HG03565 (cell line): ENCODE measurements at regions not wholly inside any gene's neighbourhood (a gene's known extent, or its start where the extent isn't known, plus 50 kb on each side); places are given as distances from the start of the nearest gene placed in this dataset.

Source experiments
- ATAC-seq: cut with Tn5 transposase; IDR thresholded peaks from one replicate; pipeline ENCODE4 v1.9.1; 2021; ENCODE audit warnings: mild to moderate bottlenecking, moderate library complexity; ENCODE audit not compliant: unreplicated experiment

DNA sequence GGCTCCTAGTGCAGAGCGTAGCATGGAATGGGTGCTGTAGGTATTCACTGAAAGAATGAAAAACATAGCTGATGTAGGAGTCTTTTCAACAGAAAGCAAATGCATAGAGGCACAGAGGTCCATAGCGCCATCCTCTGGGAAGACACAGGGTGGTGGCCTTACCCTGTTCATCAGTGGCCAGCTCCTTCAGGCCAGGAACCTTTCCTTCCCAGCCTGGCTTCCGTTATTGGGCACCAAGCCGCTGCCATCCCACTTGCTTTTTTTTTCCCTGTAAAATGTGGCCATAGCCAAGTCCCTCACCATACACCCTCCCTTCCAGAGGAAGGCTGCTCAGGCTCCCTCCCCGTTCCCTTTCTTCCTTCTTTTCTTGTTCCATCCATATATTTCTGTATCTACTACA lies 118.1 kb downstream of the ZNF621 start:
- no peak for ATAC-seq

DNA sequence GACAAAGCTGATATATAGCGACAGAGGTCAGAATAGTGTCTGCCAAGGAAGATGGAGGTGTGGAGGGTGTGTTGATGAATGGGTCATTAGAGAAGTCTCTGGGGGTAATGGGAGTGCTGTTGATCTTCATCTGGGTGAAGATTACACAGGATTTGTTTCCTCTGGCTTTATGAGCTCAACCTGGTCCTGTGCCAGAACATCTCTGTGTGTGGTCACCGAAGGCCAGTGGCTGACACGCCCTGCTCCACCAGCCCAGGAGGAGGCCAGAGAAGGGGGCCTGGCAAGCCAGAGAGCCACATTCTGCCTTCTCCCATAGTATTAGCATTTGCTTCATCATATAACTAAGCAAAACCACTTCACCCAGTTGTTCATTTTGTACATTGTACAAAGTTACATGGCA lies 121.1 kb downstream of the ZNF621 start:
- no peak for ATAC-seq

DNA sequence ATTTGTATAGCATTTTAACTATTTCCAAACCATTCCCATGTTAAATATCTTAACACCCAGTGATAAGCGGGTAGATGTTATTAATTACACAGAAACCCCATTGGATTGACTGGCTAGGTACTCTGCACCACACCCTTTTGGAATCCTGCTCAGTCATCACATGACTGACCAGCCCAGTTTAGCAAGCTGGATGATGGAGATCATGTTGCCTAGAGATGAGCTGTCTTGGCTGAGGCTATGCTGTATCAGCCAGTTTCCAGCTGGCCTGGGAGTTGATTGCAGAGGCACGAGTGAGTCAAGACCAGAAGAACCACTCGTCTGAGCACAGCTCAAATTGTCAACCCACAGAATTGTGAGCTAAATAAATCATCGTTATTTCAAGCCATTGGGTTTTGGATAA lies 124.6 kb downstream of the ZNF621 start:
- ATAC-seq: no peak

DNA sequence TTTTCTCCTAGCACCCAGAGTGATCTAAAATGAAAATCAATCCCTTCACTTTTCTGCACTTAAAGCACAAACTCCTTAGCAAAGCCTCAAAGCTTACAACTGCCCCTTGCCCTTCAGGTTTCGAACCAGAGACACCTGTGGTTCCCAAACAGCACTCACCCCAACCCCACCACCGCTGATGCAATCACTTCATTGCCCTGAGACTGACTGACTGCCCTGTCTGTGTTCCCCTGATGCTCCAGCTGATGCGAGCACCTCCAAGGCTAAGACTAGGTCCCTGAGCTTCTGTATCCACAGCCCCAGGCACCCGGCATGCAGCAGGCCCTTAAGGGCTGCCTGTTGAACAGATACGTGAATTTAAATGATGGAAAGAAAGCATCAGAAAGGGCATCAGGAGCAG lies 127.3 kb downstream of the ZNF621 start:
- ATAC-seq: no peak

GRCh38 chr3:40653001-40653400 lies 128.2 kb downstream of the ZNF621 start:
- ATAC-seq: no peak

DNA sequence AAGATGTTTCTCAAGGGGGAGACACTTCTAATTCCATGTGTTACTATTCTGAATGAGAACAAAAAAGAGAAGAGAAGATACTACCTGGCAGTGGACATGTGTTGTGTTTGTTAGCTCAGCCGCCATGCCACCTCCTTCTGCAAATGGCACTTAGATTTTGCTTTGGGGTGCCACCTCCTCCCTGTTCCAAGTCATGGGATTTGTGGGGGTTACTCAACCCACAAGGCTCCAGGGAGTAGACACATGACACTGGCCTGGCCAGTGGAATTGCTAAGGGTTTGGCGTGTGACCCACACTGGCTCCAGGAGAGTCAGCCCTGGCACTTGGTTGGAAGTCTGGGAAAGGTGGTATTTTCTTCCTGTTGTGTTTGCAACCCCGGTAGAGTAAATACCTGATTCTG lies 129.1 kb downstream of the ZNF621 start:
- ATAC-seq: no peak

DNA sequence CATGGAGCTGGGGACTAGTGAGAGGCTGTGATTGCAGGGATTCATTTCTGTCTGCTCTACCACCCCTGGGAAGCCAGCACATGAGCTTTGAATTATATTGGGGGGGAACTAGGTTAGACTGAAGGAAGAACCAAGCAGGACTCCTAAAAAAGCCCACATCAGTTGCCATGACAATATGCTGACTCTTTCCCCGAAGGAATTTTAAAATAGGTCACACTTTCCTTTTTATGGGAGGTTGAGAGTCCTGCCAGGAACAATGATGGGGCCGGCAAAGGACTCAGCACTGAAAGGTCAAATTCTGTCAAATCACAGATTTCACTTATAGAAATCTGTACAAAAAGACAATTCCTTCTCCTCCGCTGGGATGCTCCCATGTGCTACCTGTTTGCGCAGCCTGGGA lies 130.8 kb downstream of the ZNF621 start:
- no peak for ATAC-seq

DNA sequence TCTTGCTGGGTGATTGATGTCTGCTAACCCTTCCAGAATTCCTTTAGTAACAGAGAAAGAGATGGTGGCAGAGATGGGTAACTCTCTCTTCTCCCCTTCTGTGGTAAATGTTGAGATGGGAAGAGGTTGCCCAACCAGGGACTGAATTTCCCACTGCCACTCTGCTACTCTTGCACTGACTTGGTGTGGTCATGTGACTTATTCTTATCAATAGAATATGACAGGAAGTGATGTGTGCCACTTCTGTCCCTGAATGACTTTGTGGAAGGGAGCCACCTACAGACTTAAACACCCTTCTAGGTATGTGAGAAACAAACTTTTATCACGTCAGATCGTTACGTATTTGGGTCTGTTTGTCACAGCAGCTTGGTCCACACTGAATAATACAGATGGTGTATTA lies 132.9 kb downstream of the ZNF621 start:
- no peak for ATAC-seq

DNA sequence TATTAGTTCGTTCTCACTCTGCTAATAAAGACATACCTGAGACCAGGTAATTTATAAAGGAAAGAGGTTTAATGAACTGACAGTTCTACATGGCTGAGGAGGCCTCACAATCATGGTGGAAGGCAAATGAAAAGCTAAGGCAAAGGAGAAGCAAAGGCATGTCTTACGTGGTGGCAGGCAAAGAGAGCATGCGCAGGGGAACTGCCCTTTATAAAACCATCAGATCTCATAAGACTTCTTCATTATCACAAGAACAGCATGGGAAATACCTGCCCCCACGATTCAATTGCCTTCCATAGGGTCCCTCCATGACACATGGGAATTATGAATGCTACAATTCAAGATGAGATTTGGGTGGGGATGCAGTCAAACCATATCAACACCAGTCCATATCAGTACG lies 133.5 kb downstream of the ZNF621 start:
- ATAC-seq: no peak

- ATAC-seq: no peak
These were observed 135.8 kb downstream of the ZNF621 start for GRCh38 chr3:40660554-40660953.

- ATAC-seq: no peak
These were observed 136.5 kb downstream of the ZNF621 start for GRCh38 chr3:40661284-40661683.

GRCh38 chr3:40663280-40663679 lies 138.5 kb downstream of the ZNF621 start:
- no peak for ATAC-seq

DNA sequence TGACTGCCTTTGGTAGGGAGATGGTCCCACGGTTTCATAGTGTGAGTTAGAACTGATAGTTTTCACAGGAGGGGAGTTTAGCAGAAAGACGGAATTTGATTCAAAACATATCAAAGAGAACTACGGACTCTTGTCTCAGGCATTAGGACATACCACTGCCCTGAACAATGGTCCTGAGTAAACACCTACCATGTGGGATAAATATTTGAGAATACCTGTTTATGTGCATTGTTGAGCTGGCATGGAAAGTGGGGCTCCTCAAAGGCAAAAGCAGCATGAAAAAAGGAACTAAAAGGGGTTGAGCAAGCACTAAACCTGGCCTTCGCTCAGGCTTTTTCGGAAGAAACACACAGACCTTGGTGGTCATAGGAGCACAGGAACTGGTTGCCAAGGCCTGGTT lies 144.4 kb downstream of the ZNF621 start:
- ATAC-seq: no peak

DNA sequence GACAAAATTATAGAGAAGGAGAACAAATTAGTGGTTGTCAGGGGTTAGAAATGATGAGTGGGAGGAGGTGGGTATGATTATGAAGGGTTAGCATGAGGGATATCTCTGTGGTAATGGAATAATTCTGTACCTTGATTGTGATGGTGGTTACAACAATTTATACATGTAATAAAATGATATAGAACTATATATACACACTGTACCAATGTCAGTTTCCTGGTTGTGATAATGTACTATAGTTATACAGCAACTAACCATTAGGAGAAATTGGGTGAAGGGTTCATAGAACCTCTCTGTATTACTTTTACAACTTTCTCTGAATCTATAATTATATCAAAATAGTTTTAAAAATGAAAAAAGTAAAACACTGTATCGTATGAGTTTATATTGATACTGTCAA lies 148.1 kb downstream of the ZNF621 start:
- no peak for ATAC-seq

GRCh38 chr3:40677321-40677720 lies 152.6 kb downstream of the ZNF621 start:
- ATAC-seq: no peak

DNA sequence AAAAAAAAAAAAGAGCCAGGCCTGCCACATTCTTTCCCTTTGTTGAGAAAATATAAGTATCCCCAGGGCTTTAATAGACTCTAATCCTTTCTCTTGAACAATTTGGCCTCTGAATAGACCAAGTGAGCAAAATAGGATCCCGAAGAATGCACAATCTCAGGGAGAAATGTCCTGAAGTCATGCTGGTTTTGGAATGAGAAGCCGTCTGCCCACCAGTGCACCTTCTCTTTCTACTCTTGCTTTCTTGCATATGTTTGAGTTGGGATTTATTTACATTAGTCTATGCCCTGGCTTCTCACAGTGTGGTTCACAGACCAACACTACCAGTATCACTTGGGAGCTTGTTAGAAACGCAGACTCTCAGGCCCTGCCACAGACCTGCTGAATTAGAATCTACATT lies 153.0 kb downstream of the ZNF621 start:
- no peak for ATAC-seq

DNA sequence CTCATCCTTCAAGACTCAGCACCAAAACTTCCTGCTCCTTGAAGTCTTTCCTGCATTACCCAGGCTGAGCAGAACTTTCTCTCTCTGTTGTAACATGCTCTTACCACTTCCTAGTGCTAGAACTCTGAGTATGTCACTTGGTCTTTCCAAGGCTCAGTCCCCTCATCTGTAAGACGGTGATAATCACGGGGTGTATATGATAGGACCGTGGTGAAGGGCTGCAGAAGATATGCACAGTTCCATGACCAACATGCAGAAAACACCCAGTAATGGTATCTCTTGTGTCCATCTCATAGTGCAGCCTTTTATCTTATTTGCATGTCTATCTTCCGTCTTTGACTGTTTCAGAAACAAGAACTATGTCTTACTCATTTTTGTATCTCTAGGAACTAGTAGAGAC lies 154.5 kb downstream of the ZNF621 start:
- no peak for ATAC-seq

- no peak for ATAC-seq
These were observed 156.2 kb downstream of the ZNF621 start for GRCh38 chr3:40680685-40681657.

DNA sequence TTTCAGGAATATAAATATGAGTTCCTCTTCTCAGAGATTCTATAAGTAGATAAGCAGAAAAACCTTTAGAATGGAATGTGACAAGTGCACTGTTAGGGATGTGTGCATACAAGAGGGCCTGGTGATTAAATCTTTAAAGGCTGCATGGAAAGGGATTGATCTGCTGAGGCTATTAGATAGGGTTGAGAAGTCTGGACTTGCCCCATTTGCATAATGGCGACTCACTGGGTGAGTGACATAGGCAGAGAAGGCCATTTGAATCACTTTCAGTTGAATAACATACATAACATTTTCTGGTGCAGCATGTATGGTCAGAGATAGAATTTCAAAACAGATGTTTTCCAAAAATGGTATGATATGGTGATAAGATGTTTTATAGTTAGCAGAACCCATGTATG lies 156.9 kb downstream of the ZNF621 start:
- no peak for ATAC-seq

DNA sequence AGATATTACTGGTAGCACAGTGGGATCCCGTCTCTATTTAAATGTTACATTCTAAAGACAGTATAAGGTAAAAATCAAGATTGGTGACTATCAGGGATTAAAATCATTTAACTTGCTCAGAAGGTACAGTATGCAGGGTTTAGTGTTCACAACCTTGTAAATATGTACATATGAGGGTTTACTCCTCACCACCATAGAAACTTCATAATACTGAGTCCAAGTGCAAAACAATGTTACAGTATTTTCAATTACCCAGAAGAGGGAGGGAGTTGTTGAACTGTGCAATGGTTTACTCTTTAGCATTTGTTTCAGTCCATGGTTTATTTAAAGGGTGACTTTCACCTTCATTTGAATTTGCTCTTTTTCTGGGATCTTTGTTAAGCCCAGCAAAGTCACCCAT lies 165.1 kb downstream of the ZNF621 start:
- no peak for ATAC-seq

- ATAC-seq: no peak
These were observed 166.1 kb downstream of the ZNF621 start for GRCh38 chr3:40690749-40691451.

DNA sequence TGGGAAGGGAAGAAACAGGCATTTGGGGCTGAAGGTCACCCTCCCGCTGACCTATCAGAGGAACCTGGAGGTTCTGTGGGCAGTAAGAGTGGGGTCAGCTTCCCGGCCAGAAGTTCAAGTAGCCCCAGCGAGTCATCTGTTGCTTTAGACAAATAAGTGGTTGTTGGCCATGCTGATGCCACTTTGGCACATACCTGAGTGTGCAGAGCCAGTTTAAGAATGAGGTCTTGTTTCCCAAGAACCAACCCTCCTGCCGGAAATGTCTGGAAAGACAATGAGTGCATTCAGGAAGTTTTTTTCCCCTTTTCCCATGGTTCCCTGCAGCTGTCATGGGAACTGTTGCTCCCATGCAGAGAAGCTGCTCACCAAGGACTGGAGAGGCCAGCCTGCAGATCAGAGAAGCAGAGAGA lies 166.7 kb downstream of the ZNF621 start:
- ATAC-seq: no peak
